HG03442 (cell line): ENCODE measurements at regions not wholly inside any gene's neighbourhood (a gene's known extent, or its start where the extent isn't known, plus 50 kb on each side); places are given as distances from the start of the nearest gene placed in this dataset.
"Not testable (repeated sequence)": the region's sequence is repeated elsewhere in the genome, so short reads cannot be mapped to it uniquely, and the experiment has no call there.

ENCODE experiments used
- ATAC-seq: cut with Tn5 transposase; IDR thresholded peaks from one replicate; pipeline ENCODE4 v1.9.1; 2021; ENCODE audit warnings: mild to moderate bottlenecking, moderate library complexity; ENCODE audit not compliant: unreplicated experiment

- not testable (repeated sequence) for ATAC-seq
Measured at GRCh38 chr5:101283938-101284337, 380.9 kb upstream of the ST8SIA4 start.

GRCh38 chr5:101278917-101279316 is 375.8 kb upstream of the ST8SIA4 start:
- ATAC-seq: no peak

GRCh38 chr5:101278011-101278687 is 375.1 kb upstream of the ST8SIA4 start:
- no peak for ATAC-seq

GRCh38 chr5:101271945-101272344 is 368.9 kb upstream of the ST8SIA4 start:
- ATAC-seq: no peak

- no peak for ATAC-seq
Measured at GRCh38 chr5:101271416-101271815, 368.3 kb upstream of the ST8SIA4 start.

- ATAC-seq: no peak
Measured at GRCh38 chr5:101260857-101261256, 357.8 kb upstream of the ST8SIA4 start.

GRCh38 chr5:101253096-101253495 is 350.0 kb upstream of the ST8SIA4 start:
- ATAC-seq: no peak

- ATAC-seq: no peak
Measured at GRCh38 chr5:101244621-101245020, 341.5 kb upstream of the ST8SIA4 start.

- no peak for ATAC-seq
Measured at GRCh38 chr5:101212942-101213514, 309.9 kb upstream of the ST8SIA4 start.

GRCh38 chr5:101206534-101206933 is 303.5 kb upstream of the ST8SIA4 start:
- no peak for ATAC-seq

- ATAC-seq: not testable (repeated sequence)
Measured at GRCh38 chr5:101205065-101205464, 302.0 kb upstream of the ST8SIA4 start.

GRCh38 chr5:101180365-101180764 is 277.3 kb upstream of the ST8SIA4 start:
- ATAC-seq: not testable (repeated sequence)

GRCh38 chr5:101176605-101177004 is 273.5 kb upstream of the ST8SIA4 start:
- no peak for ATAC-seq

GRCh38 chr5:101174981-101175380 is 271.9 kb upstream of the ST8SIA4 start:
- no peak for ATAC-seq

- no peak for ATAC-seq
Measured at GRCh38 chr5:101163088-101163487, 260.0 kb upstream of the ST8SIA4 start.

- no peak for ATAC-seq
Measured at GRCh38 chr5:101160002-101160401, 256.9 kb upstream of the ST8SIA4 start.

- ATAC-seq: no peak
Measured at GRCh38 chr5:101159006-101159405, 255.9 kb upstream of the ST8SIA4 start.

GRCh38 chr5:101153526-101153925 is 250.4 kb upstream of the ST8SIA4 start:
- no peak for ATAC-seq

GRCh38 chr5:101143526-101143925 is 240.4 kb upstream of the ST8SIA4 start:
- no peak for ATAC-seq

- no peak for ATAC-seq
Measured at GRCh38 chr5:101142102-101142501, 239.0 kb upstream of the ST8SIA4 start.

GRCh38 chr5:101136454-101136853 is 233.4 kb upstream of the ST8SIA4 start:
- no peak for ATAC-seq

- no peak for ATAC-seq
Measured at GRCh38 chr5:101123363-101123762, 220.3 kb upstream of the ST8SIA4 start.

GRCh38 chr5:101112645-101113044 is 209.6 kb upstream of the ST8SIA4 start:
- no peak for ATAC-seq
